Bronchial epithelial cell (primary cell): ENCODE measurements at regions not wholly inside any gene's neighbourhood (a gene's known extent, or its start where the extent isn't known, plus 50 kb on each side); places are given as distances from the start of the nearest gene placed in this dataset.

ENCODE experiments used
- DNase-seq: peaks from one replicate; pipeline ENCODE4 v3.0.0-alpha.2; 2010; ENCODE audit warnings: low read depth
- FAIRE-seq: peaks from 2 replicates; lab custom pipeline; 2011; peaks lifted over from hg19 to GRCh38; lab: Jason Lieb, UNC
- H3K27me3 ChIP-seq: 2 replicates; pipeline ENCODE4 v1.5.1; 2011; ENCODE audit warnings: low read length; ENCODE audit not compliant: control insufficient read depth, insufficient read depth
- H3K36me3 ChIP-seq: 2 replicates; pipeline ENCODE4 v1.5.1; 2011; ENCODE audit warnings: low read length; ENCODE audit not compliant: control insufficient read depth, insufficient read depth
- H3K4me3 ChIP-seq: 2 replicates; pipeline ENCODE4 v1.5.1; 2011; ENCODE audit warnings: mild to moderate bottlenecking, low read depth, low read length, control low read depth
- CTCF ChIP-seq: IDR thresholded peaks from 2 replicates; pipeline ENCODE4 v1.5.1; 2011; ENCODE audit warnings: mild to moderate bottlenecking, moderate library complexity, low read length, control low read depth, inconsistent platforms; ENCODE audit not compliant: insufficient read depth, severe bottlenecking

- DNase-seq (no peak), FAIRE-seq (no peak)
- H3K4me3 ChIP-seq: no peak overlapping the region
- H3K27me3 ChIP-seq: no peaks in the 10 kb centered on the region
- no peak for TF ChIP-seq CTCF
- no peaks in the 10 kb centered on the region for H3K36me3 ChIP-seq
Measured at GRCh38 chr13:33727297-33728083, 90.5 kb upstream of the RFC3 start.

- peak; percentile 76 for DNase-seq
- FAIRE-seq: peak; percentile 84
- no peak for TF ChIP-seq CTCF
- H3K4me3 ChIP-seq: no peak overlapping the region
- no peaks in the 10 kb centered on the region for H3K27me3 ChIP-seq
- H3K36me3 ChIP-seq: no peaks in the 10 kb centered on the region
Measured at GRCh38 chr13:33728271-33729037, 89.5 kb upstream of the RFC3 start.

GRCh38 chr13:33730147-33730546 is 87.8 kb upstream of the RFC3 start:
- no peak for FAIRE-seq
- no peak overlapping the region for H3K4me3 ChIP-seq
- DNase-seq: no peak
- TF ChIP-seq CTCF: no peak
- no peaks in the 10 kb centered on the region for H3K27me3 ChIP-seq
- H3K36me3 ChIP-seq: no peaks in the 10 kb centered on the region

- no peak for TF ChIP-seq CTCF
- DNase-seq (no peak), FAIRE-seq (no peak)
- Histone ChIP-seq H3K4me3 (no peak overlapping the region), H3K27me3 (no peaks in the 10 kb centered on the region), H3K36me3 (no peaks in the 10 kb centered on the region)
Measured at GRCh38 chr13:33730619-33731018, 87.3 kb upstream of the RFC3 start.

GRCh38 chr13:33735276-33735675 is 82.7 kb upstream of the RFC3 start:
- no peak for TF ChIP-seq CTCF
- Histone ChIP-seq H3K4me3 (no peak overlapping the region), H3K36me3 (no peaks in the 10 kb centered on the region), H3K27me3 (no peaks in the 10 kb centered on the region)
- FAIRE-seq: no peak
- no peak for DNase-seq
